Testis (tissue), 2 donors: ENCODE measurements at regions not wholly inside any gene's neighbourhood (a gene's known extent, or its start where the extent isn't known, plus 50 kb on each side); places are given as distances from the start of the nearest gene placed in this dataset.

Source experiments
- CTCF ChIP-seq, 3 experiments: fragments of 450-650 bp in 2 of 3; fragments of 200-600 bp in 1 of 3; sonication (generic) in 1 of 3; IDR thresholded peaks; one replicate each; pipeline ENCODE4 v1.5.1; 2016 to 2019; ENCODE audit warnings: antibody characterized with exemption in 3 of 3, mild to moderate bottlenecking in 2 of 3, moderate library complexity in 1 of 3
- POLR2A ChIP-seq: fragments of 450-650 bp; IDR thresholded peaks from one replicate; pipeline ENCODE4 v1.6.1; 2017; ENCODE audit warnings: antibody characterized with exemption, mild to moderate bottlenecking, moderate library complexity

GRCh38 chr6:4289770-4290320, 154.5 kb upstream of the ECI2 start:
- TF ChIP-seq CTCF (IDR thresholded peaks at IDR 0.05) (no peak), POLR2A (no peak)
